ENCODE measurements at regions not wholly inside any gene's neighbourhood (a gene's known extent, or its start where the extent isn't known, plus 50 kb on each side); places are given as distances from the start of the nearest gene placed in this dataset.

GRCh38 chr2:6728156-6728555 is 137.6 kb downstream of the CMPK2 start:
- no peak for DNase-seq (ENCODE audit: low read depth in 3 of 3)

DNA sequence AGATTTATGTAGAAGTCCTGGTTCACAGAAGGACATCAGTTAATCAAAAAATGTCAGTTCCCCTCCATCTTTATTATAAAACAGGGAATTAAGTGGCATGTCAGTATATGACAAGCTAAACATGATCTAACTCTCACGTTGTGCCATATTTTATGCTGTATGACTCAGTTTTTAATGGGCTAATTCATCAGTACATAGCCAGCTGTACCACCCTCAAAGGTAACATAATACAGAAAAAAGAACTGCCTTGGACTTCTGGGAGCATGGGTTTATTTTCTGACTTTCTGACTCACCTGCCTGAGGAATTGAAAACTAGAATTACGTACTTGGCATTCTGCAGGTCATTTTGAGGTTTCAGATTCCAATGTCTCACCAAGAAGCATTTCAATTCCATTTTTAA is 135.7 kb downstream of the CMPK2 start:
- DNase-seq (ENCODE audit: low read depth in 3 of 3), result no peak

- DNase-seq (ENCODE audit: low read depth in 3 of 3), result no peak
Observed at GRCh38 chr2:6730649-6731532, 134.8 kb downstream of the CMPK2 start.

DNA sequence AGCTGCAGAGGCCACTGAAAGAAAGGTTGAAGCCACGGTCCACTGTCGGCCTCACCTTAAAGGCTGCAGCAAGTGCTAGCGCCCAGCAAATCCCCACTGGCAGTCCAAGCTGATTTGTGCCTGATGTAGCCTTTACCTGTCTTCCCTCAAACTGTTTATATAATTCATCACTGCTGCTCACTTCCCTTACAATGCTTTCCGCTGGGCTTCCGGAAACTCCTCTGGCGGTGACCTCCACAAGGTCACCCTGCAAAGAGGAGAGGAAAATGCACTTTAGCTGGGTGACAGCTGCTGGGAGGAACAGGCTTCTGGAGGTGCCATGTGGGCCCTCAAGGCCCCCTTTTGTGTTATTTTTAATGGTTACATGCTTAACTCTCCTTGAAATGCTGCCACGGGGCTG is 126.2 kb downstream of the CMPK2 start:
- no peak for DNase-seq (ENCODE audit: low read depth in 3 of 3)

DNA sequence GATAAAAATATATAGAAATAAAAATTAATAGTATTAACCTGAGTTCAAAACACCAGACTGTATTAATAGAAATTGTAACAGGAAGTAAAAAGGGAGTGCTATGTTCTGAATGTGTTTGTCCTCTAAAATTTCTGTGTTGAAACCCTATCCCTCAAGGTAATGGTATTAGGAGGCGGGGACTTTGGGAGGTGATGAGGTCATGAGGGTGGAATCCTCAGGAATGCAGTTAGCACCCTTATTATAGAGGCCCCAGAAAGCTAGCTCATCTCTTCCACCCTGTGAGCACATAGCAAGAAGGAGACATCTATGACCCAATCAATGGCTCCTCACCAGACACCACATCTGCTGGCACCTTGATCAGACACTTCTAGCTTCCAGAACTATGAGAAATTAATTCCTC is 124.5 kb downstream of the CMPK2 start:
- DNase-seq (ENCODE audit: low read depth in 3 of 3), result no peak

DNA sequence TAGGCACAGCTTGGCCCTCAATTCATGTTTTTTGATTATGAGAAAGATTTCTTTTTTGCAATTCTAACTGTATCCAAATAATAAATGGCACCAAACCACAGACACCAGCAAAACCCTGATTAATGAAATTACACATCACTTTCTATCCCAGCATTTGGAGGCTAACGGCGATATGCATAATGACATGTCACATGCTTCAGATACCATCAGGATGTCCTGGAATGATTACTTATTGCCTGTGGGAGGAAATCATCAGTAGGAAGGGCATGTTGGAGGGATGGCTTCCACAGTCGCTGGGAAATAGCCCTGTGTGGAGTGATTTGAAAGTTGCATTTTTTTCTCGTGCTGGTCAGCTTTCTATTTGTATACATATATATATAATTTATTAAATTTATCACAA is 121.7 kb downstream of the CMPK2 start:
- DNase-seq (ENCODE audit: low read depth in 3 of 3), result no peak

- DNase-seq (ENCODE audit: low read depth in 3 of 3), result no peak
Observed at GRCh38 chr2:6747433-6747832, 118.3 kb downstream of the CMPK2 start.

GRCh38 chr2:6748406-6749067 is 117.2 kb downstream of the CMPK2 start:
- no peak for DNase-seq (ENCODE audit: low read depth in 3 of 3)

DNA sequence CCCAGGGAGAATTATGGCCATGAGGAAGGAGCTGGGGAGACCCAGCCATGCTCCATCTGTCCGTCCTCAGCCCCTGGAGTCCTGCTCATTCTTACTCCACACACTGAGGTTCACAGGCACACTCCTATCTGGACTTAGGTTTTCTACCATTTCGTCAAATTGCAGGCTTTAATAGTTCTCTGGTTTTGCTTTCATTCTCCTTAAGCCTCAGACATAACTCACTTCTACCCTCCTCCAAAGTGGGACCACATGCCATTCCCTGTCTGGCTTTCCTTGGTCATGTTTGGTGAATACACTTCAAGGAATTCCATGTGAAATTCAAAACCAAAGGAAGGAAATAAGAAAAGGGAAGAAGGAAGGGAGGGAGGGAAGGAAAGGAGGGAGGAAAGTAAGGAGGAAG is 115.7 kb downstream of the CMPK2 start:
- no peak for DNase-seq (ENCODE audit: low read depth in 3 of 3)

- DNase-seq (ENCODE audit: low read depth in 3 of 3), result no peak
Observed at GRCh38 chr2:6750411-6751158, 115.1 kb downstream of the CMPK2 start.

- DNase-seq (ENCODE audit: low read depth in 3 of 3), result no peak
Observed at GRCh38 chr2:6754419-6754818, 111.3 kb downstream of the CMPK2 start.

- no peak for DNase-seq (ENCODE audit: low read depth in 3 of 3)
Observed at GRCh38 chr2:6755456-6755855, 110.3 kb downstream of the CMPK2 start.

DNA sequence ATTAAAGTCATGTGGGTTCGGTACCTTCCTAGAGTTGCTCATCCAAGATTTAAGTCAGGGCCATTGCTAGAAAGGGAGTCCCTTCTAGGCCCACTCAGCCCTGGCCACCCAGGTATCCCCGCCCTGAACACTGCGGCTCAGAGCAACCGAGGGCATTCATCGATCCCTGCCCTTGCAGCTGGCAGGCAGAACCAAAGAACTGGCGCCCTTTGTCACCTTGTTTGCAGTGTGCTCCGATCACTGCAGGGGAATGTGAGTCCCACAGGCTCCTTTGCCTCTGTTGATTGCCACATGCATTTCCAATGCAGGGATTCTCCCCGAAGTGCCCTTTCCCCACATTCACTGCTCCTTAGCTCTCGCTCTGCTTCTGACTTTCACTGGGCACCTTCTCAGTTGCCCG is 108.5 kb downstream of the CMPK2 start:
- no peak for DNase-seq (ENCODE audit: low read depth in 3 of 3)

- no peak for DNase-seq (ENCODE audit: low read depth in 3 of 3)
Observed at GRCh38 chr2:6759689-6760088, 106.0 kb downstream of the CMPK2 start.

GRCh38 chr2:6760132-6760531 is 105.6 kb downstream of the CMPK2 start:
- DNase-seq (ENCODE audit: low read depth in 3 of 3), result no peak

GRCh38 chr2:6764968-6765723 is 100.6 kb downstream of the CMPK2 start:
- no peak for DNase-seq (ENCODE audit: low read depth in 3 of 3)

- no peak for DNase-seq (ENCODE audit: low read depth in 3 of 3)
Observed at GRCh38 chr2:6769346-6769745, 96.4 kb downstream of the CMPK2 start.

- no peak for DNase-seq (ENCODE audit: low read depth in 3 of 3)
Observed at GRCh38 chr2:6770006-6770405, 95.7 kb downstream of the CMPK2 start.

GRCh38 chr2:6771634-6772611 is 93.8 kb downstream of the CMPK2 start:
- DNase-seq (ENCODE audit: low read depth in 3 of 3), result no peak

GRCh38 chr2:6773007-6773693 is 92.6 kb downstream of the CMPK2 start:
- DNase-seq (ENCODE audit: low read depth in 3 of 3), result peak; percentile 47 to 80 (median 65)

Data from stimulated activated CD4-positive, alpha-beta T cell treated with anti-CD3 and anti-CD28 coated beads, TNF-alpha, amount 100 ng/mL, for 48 hours (primary cell).